ENCODE measurements at regions not wholly inside any gene's neighbourhood (a gene's known extent, or its start where the extent isn't known, plus 50 kb on each side); places are given as distances from the start of the nearest gene placed in this dataset.

DNA sequence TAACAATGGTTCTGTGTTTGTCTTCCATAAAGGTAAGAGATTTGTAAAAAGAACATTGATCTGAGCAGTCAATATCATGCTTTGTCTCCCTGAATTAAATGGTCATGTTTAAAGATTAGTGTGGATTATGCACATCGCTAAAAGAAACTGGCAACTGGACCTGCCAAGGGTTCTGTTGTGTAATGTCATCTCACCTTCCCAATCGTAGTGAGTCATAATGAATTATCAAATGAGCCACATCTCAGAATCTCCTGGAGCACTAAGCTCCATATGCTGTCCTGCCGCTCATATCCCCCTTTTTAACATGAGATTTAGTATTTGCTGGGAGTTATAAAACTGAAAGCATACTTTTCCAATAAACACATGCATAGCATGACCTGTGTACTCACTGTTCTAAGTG, 187.0 kb upstream of the OPRM1 start:
- Histone ChIP-seq H3K27ac (no peak overlapping the region), H3K4me1 (no peaks in the 10 kb centered on the region), H3K27me3 (no peaks in the 10 kb centered on the region), H2AFZ (replicated peaks) (no peak overlapping the region), H3K4me2 (no peak overlapping the region), H3K9ac (no peak overlapping the region), H3K9me3 (ENCODE audit: low read depth) (no peaks in the 10 kb centered on the region), H3F3A (ENCODE audit: low read depth) (no peaks in the 10 kb centered on the region), H3K36me3 (no peaks in the 10 kb centered on the region), H4K20me1 (ENCODE audit: low read depth) (no peaks in the 10 kb centered on the region), H3K79me2 (ENCODE audit: low read depth) (no peaks in the 10 kb centered on the region), H3K4me3 (no peak overlapping the region)
- Mint-ChIP-seq H3K4me1 (peaks cover 25% of the 10 kb centered on the region), H3K4me3 (no peak overlapping the region), H3K36me3 (no peaks in the 10 kb centered on the region), H3K27ac (no peak overlapping the region), H3K27me3 (ENCODE audit: insufficient read depth, low read depth) (no peaks in the 10 kb centered on the region), H3K9me3 (peaks cover 10% of the 10 kb centered on the region)
- TF ChIP-seq EZH2phosphoT487 (IDR thresholded peaks at IDR 0.05): no peak
- no peak for TF ChIP-seq EZH2 (IDR thresholded peaks at IDR 0.05)
- TF ChIP-seq CTCF (IDR thresholded peaks at IDR 0.05): no peak
- DNase-seq (ENCODE audit: low spot score): no peak

GRCh38 chr6:153849072-153849779, 189.8 kb upstream of the OPRM1 start:
- no peaks in the 10 kb centered on the region for H3K4me1 ChIP-seq
- DNase-seq (ENCODE audit: low spot score): no peak
- no peaks in the 10 kb centered on the region for H3K36me3 ChIP-seq
- H3K4me3 ChIP-seq: no peak overlapping the region
- no peaks in the 10 kb centered on the region for H3K27me3 ChIP-seq
- Mint-ChIP-seq H3K27me3 (ENCODE audit: insufficient read depth, low read depth) (no peaks in the 10 kb centered on the region), H3K4me3 (no peak overlapping the region), H3K4me1 (peaks cover 22% of the 10 kb centered on the region), H3K36me3 (no peaks in the 10 kb centered on the region), H3K27ac (no peak overlapping the region), H3K9me3 (peaks cover 3% of the 10 kb centered on the region)
- H3K4me2 ChIP-seq: no peak overlapping the region
- no peak overlapping the region for H2AFZ ChIP-seq (replicated peaks)
- no peak overlapping the region for H3K9ac ChIP-seq
- no peak for TF ChIP-seq EZH2 (IDR thresholded peaks at IDR 0.05)
- TF ChIP-seq EZH2phosphoT487 (IDR thresholded peaks at IDR 0.05): no peak
- TF ChIP-seq CTCF (IDR thresholded peaks at IDR 0.05): no peak
- no peak overlapping the region for H3K27ac ChIP-seq
- no peaks in the 10 kb centered on the region for H3K9me3 ChIP-seq (ENCODE audit: low read depth)
- H3K79me2 ChIP-seq (ENCODE audit: low read depth): no peaks in the 10 kb centered on the region
- H3F3A ChIP-seq (ENCODE audit: low read depth): no peaks in the 10 kb centered on the region
- H4K20me1 ChIP-seq (ENCODE audit: low read depth): no peaks in the 10 kb centered on the region

GRCh38 chr6:153843420-153843819, 195.6 kb upstream of the OPRM1 start:
- Histone ChIP-seq H3K4me2 (no peak overlapping the region), H3K9ac (no peak overlapping the region), H3K9me3 (ENCODE audit: low read depth) (no peaks in the 10 kb centered on the region), H3K27ac (no peak overlapping the region), H3K4me1 (no peaks in the 10 kb centered on the region), H4K20me1 (ENCODE audit: low read depth) (no peaks in the 10 kb centered on the region), H3K27me3 (no peaks in the 10 kb centered on the region), H3K36me3 (no peaks in the 10 kb centered on the region), H3F3A (ENCODE audit: low read depth) (no peaks in the 10 kb centered on the region), H3K4me3 (no peak overlapping the region), H2AFZ (replicated peaks) (no peak overlapping the region), H3K79me2 (ENCODE audit: low read depth) (no peaks in the 10 kb centered on the region)
- Mint-ChIP-seq H3K27me3 (ENCODE audit: insufficient read depth, low read depth) (peaks cover 3% of the 10 kb centered on the region), H3K4me1 (no peaks in the 10 kb centered on the region), H3K27ac (no peak overlapping the region), H3K4me3 (no peak overlapping the region), H3K9me3 (no peaks in the 10 kb centered on the region), H3K36me3 (no peaks in the 10 kb centered on the region)
- DNase-seq (ENCODE audit: low spot score): no peak
- no peak for TF ChIP-seq CTCF (IDR thresholded peaks at IDR 0.05)
- no peak for TF ChIP-seq EZH2phosphoT487 (IDR thresholded peaks at IDR 0.05)
- TF ChIP-seq EZH2 (IDR thresholded peaks at IDR 0.05): no peak

All from neural progenitor cell (in vitro differentiated cells).